PFSK-1 (cell line): ENCODE measurements at regions not wholly inside any gene's neighbourhood (a gene's known extent, or its start where the extent isn't known, plus 50 kb on each side); places are given as distances from the start of the nearest gene placed in this dataset.

Experiments
- FOXP2 ChIP-seq: optimal IDR thresholded peaks from 2 replicates; pipeline ENCODE3; 2011; ENCODE audit warnings: borderline replicate concordance, control low read depth, inconsistent platforms; ENCODE audit not compliant: insufficient read depth; ENCODE audit errors: extremely low read length, extremely low read depth
- POLR2AphosphoS5 ChIP-seq: IDR thresholded peaks from 2 replicates; pipeline ENCODE4 v1.6.1; 2012; ENCODE audit warnings: low read depth, mild to moderate bottlenecking, control low read depth, low read length, moderate library complexity
- REST ChIP-seq, 2 experiments: IDR thresholded peaks; 2 replicates each; pipeline versions ENCODE4 v1.6.1 to v1.8.0; 2011 to 2012; ENCODE audit warnings: low read depth in 2 of 2, low read length in 2 of 2, control low read depth in 1 of 2, inconsistent platforms in 1 of 2, mild to moderate bottlenecking in 1 of 2, moderate library complexity in 1 of 2; ENCODE audit not compliant: insufficient read depth in 1 of 2
- SIN3A ChIP-seq: IDR thresholded peaks from 2 replicates; pipeline ENCODE4 v1.6.1; 2012; ENCODE audit warnings: mild to moderate bottlenecking, low read length, moderate library complexity, borderline replicate concordance; ENCODE audit not compliant: insufficient read depth
- TAF1 ChIP-seq: IDR thresholded peaks from 2 replicates; pipeline ENCODE4 v1.6.1; 2012; ENCODE audit warnings: low read length, control low read depth, borderline replicate concordance; ENCODE audit not compliant: insufficient read depth

GRCh38 chr2:10229462-10230099 lies 73.1 kb upstream of the HPCAL1 start:
- TF ChIP-seq FOXP2, result no peak
- no peak for TF ChIP-seq REST (IDR thresholded peaks at IDR 0.05; ENCODE audit: insufficient read depth in 1 of 2, low read depth in 2 of 2, low read length in 2 of 2)
- no peak for TF ChIP-seq POLR2AphosphoS5
- no peak for TF ChIP-seq SIN3A
- no peak for TF ChIP-seq TAF1
